ENCODE measurements at regions not wholly inside any gene's neighbourhood (a gene's known extent, or its start where the extent isn't known, plus 50 kb on each side); places are given as distances from the start of the nearest gene placed in this dataset.

GRCh38 chr5:8258801-8259200, 389.9 kb downstream of the MTRR start:
- Histone ChIP-seq H3K4me3 (ENCODE audit: low read length) (no peak overlapping the region), H3K9me3 (ENCODE audit: control insufficient read depth, low read length) (no peaks in the 10 kb centered on the region), H3K36me3 (ENCODE audit: control insufficient read depth, insufficient read depth, low read length) (no peaks in the 10 kb centered on the region), H3K27me3 (ENCODE audit: control insufficient read depth, insufficient read depth, low read length, poor library complexity, severe bottlenecking) (no peaks in the 10 kb centered on the region), H3K4me1 (ENCODE audit: control insufficient read depth, insufficient read depth, low read length) (no peaks in the 10 kb centered on the region), H3K9ac (ENCODE audit: extremely low read depth, low read length, poor library complexity, severe bottlenecking) (no peak overlapping the region), H3K27ac (ENCODE audit: low read depth, low read length) (no peak overlapping the region)
- H3K4me1 Mint-ChIP-seq = no peaks in the 10 kb centered on the region
- H3K9me3 Mint-ChIP-seq = no peaks in the 10 kb centered on the region
- 87 to 90% methylated on average over 3 of the region's 3 CpGs for WGBS, 2 experiments (ENCODE audit: insufficient coverage in 1 of 2, insufficient read length in 1 of 2)
- peaks cover 2% of the 10 kb centered on the region for H3K27me3 Mint-ChIP-seq (ENCODE audit: insufficient read depth)
- DNase-seq = no peak
- H3K4me3 Mint-ChIP-seq = no peak overlapping the region
- no peak overlapping the region for H3K27ac Mint-ChIP-seq
- no peak for TF ChIP-seq CTCF (conservative IDR thresholded peaks at IDR 0.05)
- no peaks in the 10 kb centered on the region for H3K36me3 Mint-ChIP-seq (ENCODE audit: low read depth)

DNA sequence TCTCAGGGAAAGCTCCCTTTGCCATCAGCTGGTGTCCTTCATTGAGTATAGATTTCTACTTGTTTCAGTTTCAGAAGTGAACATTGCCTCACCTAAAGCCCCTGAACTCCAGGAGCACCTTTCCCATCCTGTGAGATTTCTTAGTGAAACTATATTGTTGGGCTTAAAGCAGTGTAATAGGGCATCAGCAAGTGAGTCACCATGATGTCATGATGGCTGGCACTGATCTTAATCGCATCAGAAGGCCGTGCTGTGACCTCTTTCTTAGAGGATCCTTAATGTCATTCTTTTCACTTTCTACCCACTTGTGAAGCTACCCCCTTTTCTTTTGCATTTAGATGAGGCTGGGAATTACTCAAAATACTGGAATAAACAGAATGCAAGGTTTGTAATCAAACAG, 401.3 kb downstream of the MTRR start:
- Histone ChIP-seq H3K27me3 (ENCODE audit: control insufficient read depth, insufficient read depth, low read length, poor library complexity, severe bottlenecking) (no peaks in the 10 kb centered on the region), H3K4me1 (ENCODE audit: control insufficient read depth, insufficient read depth, low read length) (no peaks in the 10 kb centered on the region), H3K9me3 (ENCODE audit: control insufficient read depth, low read length) (no peaks in the 10 kb centered on the region), H3K27ac (ENCODE audit: low read depth, low read length) (no peak overlapping the region), H3K9ac (ENCODE audit: extremely low read depth, low read length, poor library complexity, severe bottlenecking) (no peak overlapping the region), H3K36me3 (ENCODE audit: control insufficient read depth, insufficient read depth, low read length) (no peaks in the 10 kb centered on the region), H3K4me3 (ENCODE audit: low read length) (no peak overlapping the region)
- peaks cover 2% of the 10 kb centered on the region for H3K9me3 Mint-ChIP-seq
- no peaks in the 10 kb centered on the region for H3K4me1 Mint-ChIP-seq
- H3K27me3 Mint-ChIP-seq (ENCODE audit: insufficient read depth) = peaks cover 2% of the 10 kb centered on the region
- 81 to 93% methylated on average over 2 of the region's 2 CpGs for WGBS, 2 experiments (ENCODE audit: insufficient coverage in 1 of 2, insufficient read length in 1 of 2)
- TF ChIP-seq CTCF (conservative IDR thresholded peaks at IDR 0.05) = no peak
- H3K36me3 Mint-ChIP-seq (ENCODE audit: low read depth) = no peaks in the 10 kb centered on the region
- no peak for DNase-seq
- H3K4me3 Mint-ChIP-seq = no peak overlapping the region
- H3K27ac Mint-ChIP-seq = no peak overlapping the region

- Histone ChIP-seq H3K27me3 (ENCODE audit: control insufficient read depth, insufficient read depth, low read length, poor library complexity, severe bottlenecking) (no peaks in the 10 kb centered on the region), H3K4me1 (ENCODE audit: control insufficient read depth, insufficient read depth, low read length) (no peaks in the 10 kb centered on the region), H3K9ac (ENCODE audit: extremely low read depth, low read length, poor library complexity, severe bottlenecking) (no peak overlapping the region), H3K36me3 (ENCODE audit: control insufficient read depth, insufficient read depth, low read length) (no peaks in the 10 kb centered on the region), H3K9me3 (ENCODE audit: control insufficient read depth, low read length) (no peaks in the 10 kb centered on the region), H3K4me3 (ENCODE audit: low read length) (no peak overlapping the region), H3K27ac (ENCODE audit: low read depth, low read length) (no peak overlapping the region)
- Mint-ChIP-seq H3K4me1 (no peaks in the 10 kb centered on the region), H3K27me3 (ENCODE audit: insufficient read depth) (peaks cover 8% of the 10 kb centered on the region), H3K9me3 (no peaks in the 10 kb centered on the region), H3K36me3 (ENCODE audit: low read depth) (no peaks in the 10 kb centered on the region), H3K27ac (no peak overlapping the region), H3K4me3 (no peak overlapping the region)
- TF ChIP-seq CTCF (conservative IDR thresholded peaks at IDR 0.05) = no peak
- WGBS, 2 experiments (ENCODE audit: insufficient coverage in 1 of 2, insufficient read length in 1 of 2) = 50 to 65% methylated on average over 2 to 4 of the region's 4 CpGs
- DNase-seq = no peak
Measured at GRCh38 chr5:8280711-8281363, 411.9 kb downstream of the MTRR start.

Data from endodermal cell (in vitro differentiated cells).